GM19099 (cell line): ENCODE measurements at regions not wholly inside any gene's neighbourhood (a gene's known extent, or its start where the extent isn't known, plus 50 kb on each side); places are given as distances from the start of the nearest gene placed in this dataset.

Experiments used
- POLR2A ChIP-seq: IDR thresholded peaks from 3 replicates; pipeline ENCODE4 v1.6.1; 2011; ENCODE audit warnings: low read depth; ENCODE audit not compliant: insufficient read length; ENCODE audit errors: extremely low read depth

DNA sequence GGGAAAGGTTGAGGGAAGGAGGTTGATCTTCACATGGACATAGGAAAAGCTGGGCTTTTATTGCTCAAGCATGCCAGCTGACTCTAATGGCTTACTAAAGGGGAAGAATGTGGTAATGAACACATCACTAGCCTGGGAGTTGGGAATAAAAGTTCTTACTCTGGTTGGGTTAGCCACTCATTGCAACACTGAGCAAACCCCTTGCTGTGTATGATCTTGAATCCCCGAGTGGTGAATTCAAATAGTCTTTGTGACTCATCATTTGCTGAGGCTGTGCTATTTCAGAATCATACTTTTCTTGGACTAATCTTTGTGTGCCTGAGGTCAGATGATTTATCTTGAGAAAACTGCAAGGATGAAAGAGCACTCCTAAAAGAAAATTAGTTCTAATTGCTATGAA lies 304.1 kb upstream of the ANO5 start:
- TF ChIP-seq POLR2A: no peak

DNA sequence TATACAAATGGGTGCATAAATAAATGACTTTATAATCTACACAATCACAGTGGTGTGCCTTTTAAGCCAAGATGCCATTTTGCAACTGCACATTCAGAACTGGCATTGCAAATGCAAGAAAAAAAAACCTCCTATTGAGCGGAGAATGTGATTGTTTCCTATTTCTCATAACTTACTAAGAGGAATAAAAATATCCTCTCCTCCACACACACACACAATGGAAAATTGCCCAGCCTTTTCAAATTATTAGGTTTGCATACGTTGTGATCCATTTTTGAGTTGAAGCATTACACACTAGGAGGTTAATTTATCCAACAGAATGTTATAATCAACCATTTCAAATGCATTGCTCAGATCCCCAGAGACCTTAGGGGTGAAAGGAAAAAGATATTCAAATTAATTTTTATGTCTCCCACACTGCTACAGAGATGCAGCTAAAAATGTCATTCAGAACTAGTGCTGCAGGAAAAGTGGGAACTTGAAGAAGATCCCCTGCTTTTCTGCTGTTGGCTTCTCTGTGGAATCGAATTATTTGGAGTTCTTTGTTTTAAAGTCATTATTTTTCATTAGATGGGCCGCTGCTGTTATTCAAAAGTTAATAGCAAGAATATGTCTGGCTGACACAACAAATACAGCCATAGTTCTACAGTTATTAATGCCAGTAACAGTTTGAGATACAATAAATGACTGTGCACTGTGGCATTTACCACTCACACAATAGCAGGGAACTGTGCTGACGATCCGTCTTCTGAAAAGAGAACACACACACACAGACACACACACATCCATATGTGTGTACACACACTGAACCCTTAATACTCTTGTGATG lies 299.9 kb upstream of the ANO5 start:
- no peak for TF ChIP-seq POLR2A

DNA sequence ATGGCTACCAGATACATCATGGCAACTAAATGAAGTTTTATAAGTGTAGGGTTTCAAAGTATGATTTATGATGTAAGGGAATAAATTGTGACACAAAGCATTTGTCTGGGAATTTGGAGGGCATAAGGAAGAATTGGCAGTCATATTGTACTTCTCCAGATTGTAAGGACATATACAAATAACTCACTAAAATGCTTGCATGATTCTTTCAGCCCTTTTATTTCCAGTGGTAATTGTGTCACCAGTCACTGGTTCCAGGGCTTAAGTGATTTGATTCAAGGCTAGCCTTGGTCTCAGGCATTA lies 299.4 kb upstream of the ANO5 start:
- TF ChIP-seq POLR2A: no peak

DNA sequence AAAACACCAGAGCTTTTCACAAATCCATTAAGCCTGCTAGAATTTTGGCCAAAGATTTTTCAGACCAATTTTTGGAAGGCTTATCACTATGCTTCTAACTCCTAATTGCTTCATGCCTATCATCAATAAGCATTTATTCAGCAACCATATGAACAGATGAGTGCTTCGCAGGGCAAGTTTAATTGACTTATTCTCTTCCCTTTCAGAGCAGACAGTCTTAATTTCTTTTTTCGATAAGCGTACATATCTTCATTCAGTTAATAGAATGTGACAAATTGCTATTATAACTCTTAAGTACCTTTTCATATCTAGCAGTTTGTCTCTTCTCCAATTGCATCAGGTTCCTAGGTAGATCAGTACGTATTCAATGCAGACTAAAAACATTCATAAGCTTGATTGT lies 298.4 kb upstream of the ANO5 start:
- no peak for TF ChIP-seq POLR2A

DNA sequence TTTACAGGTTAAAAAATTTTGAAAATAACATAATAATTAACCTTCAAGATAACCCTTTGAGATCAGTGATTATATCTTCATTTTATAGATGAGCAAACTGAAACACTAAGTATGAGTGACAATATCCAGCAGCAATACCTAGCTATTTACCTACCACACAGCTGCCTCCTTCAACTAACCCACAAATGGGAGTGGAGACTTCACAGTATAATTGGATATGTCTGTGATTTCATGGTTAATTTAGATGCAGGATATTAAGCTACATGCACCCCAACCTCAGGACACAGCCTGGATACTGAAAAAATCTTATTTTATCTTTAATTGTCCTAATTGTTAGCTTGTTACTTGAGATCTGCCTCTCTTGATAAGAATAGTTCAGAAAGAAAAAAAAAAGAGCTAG lies 297.2 kb upstream of the ANO5 start:
- TF ChIP-seq POLR2A: no peak

DNA sequence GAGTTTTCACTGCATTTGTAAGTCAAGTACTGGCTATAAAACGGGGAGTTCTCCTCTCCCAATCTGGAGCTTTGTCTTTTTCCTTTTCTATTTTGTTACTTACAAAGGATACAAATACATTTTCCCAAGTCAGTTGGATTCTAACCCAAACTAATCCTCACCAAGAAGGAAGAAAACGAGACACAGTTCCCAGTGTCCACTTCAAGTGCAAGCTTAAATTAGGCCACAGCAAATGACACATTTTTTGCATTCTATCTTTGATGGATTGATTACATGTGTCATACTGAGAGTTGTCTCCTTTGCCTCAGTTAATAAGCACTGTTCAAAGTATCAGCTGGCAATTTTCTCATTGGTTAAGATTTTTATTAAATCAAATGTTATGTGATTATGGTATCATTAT lies 296.7 kb upstream of the ANO5 start:
- TF ChIP-seq POLR2A: no peak

DNA sequence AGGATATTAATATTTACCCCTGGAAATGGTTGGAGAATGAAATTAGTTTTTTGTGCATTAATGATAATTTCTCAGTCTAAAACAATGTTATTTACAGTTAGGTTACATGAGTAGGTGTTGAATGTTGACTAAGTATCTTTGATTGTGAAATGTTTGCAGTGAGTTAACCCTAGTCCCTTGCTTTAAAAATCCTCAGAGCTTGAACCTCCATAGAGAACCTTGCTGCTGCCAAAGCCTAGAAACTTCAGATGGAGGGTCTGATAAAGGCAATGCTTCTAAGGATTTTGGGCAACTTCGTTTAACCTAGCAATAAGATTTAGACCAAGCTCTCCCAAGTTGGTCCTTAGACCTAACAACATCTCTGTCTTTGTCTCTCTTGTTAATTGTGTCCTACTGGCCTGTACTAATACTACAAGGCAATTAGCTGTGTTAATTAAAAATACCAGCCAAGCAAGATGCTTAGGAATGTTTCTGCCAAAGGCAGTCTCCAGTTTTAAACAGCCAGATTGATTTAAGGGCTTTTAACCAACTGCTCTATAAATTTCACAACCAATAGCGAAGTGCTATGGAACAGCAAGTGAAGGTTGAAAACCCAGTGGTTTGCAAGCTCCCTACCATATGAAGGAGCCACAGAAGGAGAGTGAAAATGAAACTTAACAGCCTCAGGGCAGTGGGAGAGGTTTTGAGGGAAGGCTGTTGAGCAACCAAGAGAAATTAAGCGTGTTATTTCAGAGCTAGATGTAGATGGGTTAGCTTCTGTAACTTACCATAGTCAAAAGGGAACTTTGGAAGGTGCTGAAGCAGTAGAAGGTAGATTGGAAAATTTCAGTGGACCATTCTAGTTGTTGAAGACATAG lies 295.9 kb upstream of the ANO5 start:
- TF ChIP-seq POLR2A: no peak

DNA sequence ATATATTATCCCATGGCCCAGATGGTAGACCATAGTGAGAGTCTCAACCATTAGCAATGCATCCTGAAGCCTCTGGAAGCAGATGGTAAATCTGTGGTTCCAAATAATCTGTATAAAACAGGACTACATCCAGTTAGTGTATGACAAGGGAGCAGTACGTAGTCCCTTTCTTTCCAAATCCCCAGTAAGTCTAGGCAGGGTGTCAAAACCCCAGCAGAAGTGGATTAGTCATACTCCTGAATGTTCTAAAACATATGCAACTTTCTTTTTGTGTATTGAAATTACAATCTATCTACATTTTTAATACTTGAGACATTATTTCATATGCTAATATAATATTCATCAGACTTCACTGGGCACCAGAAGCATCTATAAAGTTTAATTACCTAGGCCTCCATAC lies 295.1 kb upstream of the ANO5 start:
- no peak for TF ChIP-seq POLR2A

DNA sequence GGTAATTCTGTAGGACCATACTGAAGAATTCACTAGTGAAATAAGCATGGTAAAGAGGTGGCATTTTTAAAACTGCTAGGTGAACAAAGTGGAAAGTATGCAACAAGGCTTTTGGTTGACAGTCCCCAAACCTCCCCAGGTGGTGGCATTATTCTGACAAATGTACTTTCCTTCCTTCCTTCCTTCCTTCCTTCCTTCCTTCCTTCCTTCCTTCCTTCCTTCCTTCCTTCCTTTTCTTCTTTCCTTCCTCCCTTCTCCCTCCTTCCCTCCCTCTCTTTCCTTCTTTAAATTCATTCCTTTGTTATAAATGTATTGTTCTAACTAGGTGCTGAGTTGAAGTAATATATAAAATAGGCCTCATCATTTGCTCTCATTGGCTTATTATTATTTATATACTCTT lies 284.7 kb upstream of the ANO5 start:
- TF ChIP-seq POLR2A: no peak

DNA sequence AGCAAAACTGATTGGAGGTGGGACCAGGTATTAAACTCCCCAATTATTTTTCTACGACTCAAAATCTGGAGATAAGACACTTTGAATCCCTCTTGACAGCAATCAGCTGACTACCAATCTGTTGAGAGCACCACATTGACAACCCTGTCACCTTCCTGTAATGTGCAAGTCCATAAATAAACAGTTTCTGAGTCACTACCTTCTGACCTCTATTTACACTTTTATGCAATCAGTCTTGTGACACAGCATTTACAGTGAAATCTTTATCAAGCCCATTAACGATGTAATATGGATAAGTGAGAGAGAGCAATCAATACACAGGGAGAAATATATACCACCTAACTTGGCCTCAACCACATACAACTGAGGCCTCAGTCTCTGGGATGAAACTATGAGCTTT lies 283.7 kb upstream of the ANO5 start:
- no peak for TF ChIP-seq POLR2A

DNA sequence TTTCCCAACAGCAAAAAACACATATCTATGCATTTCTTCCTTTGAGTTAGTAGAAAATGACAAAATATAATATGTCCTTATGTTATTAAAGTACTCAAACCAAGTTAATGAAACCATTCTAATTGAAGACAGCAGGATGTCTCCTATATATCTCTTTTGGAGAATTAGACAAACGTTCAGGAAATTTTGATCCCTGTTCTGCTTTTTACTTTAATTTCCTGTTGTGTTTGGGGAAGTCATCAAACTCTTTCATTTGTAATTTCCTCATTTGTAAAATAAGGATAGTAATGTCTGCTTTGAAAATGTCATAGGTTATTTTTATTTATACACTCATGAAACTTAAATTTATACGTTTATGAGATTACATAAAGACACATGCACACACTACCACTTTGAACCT lies 281.8 kb upstream of the ANO5 start:
- no peak for TF ChIP-seq POLR2A

DNA sequence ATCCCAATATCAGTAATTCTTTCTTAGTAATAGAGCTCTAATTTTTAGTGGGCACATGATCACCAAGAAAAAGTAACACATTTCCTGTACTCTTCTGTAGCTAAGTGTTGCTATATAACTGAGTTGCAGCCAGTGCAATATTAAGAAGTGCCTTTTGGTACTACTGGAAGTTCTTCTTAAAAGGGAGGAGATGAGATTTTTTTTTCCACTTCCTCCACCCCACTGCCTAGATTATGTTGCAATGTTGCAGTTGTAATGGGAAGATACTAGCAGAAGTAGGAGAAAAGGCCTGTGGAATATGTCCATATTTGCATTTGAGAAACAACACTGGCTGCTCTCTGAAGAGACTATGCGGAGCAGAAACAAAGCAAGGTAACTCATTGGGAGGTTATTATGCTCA lies 280.6 kb upstream of the ANO5 start:
- TF ChIP-seq POLR2A: no peak

DNA sequence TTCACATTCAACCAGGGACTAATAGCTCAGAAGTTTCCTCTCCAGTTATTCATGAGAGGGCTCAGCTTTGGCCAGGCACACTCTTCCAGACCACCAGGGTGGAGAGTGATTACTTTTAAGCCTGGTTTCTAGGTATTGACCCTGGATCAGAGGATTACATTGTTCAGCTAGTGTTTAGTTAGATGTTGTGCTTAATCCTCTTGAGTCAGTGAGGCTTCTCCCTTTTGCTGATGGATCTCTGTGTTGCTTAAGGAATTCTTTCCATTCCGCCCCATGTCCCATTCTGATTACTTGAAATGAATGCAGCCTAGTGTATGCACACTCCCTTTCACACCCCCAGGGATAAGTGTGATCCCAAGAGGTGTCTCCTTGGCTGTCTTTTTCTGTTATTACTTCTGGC lies 271.7 kb upstream of the ANO5 start:
- no peak for TF ChIP-seq POLR2A

DNA sequence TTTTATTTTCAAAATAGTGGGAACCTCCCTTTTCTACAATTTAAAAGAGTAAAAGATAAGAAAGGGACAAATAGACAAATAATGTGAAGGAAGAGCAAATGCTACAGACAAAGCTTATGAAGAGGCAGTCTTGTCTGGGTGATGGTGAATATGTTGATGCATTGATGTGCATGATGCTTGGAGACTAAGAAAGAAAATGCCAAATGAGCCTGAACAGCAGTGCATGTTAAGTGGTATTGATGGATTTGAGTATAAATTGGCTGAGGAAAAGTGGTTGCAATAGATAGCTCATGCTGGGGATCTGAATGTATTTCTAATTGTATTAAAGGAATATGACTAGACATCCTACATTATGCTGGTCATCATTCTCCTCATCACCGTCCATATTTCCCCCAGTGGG lies 268.6 kb upstream of the ANO5 start:
- TF ChIP-seq POLR2A: no peak

DNA sequence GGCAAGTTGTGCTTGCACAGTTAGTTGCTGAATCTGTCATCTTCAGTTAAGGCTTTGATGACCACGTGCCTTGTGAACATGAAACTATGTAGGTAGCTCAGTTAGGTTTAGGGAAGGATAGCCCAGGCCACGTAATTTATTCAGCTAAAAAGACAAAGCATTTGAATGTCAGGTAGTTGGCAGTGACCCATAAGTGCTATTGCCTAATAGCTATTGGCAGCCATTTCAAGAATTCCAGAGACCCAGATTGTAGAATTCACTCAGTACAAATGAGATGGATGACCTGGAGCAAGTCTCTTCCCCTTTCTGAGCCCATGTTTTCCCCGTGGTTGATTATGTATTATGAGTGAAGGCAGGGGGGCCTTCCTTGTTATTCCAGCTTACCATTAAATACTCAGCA lies 265.3 kb upstream of the ANO5 start:
- TF ChIP-seq POLR2A: no peak

DNA sequence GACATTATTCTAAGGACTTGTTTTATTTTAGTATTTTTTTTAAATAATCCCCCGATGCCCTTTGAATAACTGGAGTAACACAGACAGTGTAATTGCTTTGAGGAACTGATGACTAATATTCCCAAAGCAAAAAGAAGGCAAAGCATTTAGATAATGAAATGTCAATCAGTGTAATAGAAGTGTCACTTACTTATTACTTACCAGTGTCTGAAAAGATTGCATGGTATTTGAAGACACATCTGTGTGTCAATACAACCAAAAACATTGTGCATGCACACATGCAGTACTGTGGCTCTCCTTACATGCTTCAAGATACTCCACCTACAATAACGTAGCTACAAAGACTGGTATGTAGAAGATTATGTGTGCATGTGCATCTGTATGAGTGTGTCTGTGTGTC lies 264.0 kb upstream of the ANO5 start:
- TF ChIP-seq POLR2A: no peak
